Right ventricle myocardium superior (tissue), 1 donor: ENCODE measurements at regions not wholly inside any gene's neighbourhood (a gene's known extent, or its start where the extent isn't known, plus 50 kb on each side); places are given as distances from the start of the nearest gene placed in this dataset.

Experiments
- ATAC-seq: fragments of 200-7000 bp; cut with Tn5 transposase; one replicate; pipeline ENCODE4 v1.9.1; 2020; ENCODE audit warnings: mild to moderate bottlenecking; ENCODE audit not compliant: poor library complexity
- DNase-seq: peaks from one replicate; pipeline ENCODE4 v3.0.0-alpha.2; 2020
- intact Hi-C: fragments of 100-400 bp; cut with DNase I; formaldehyde crosslinking; loops from one replicate; pipeline ENCODE4 v1.11.2; 2022
- donor health status: DM: no; HTN: yes; CAD: no; lungs with severe emphysema.

- DNase-seq (no peak), ATAC-seq (no peak)
- intact Hi-C loops, result no loop called here
Measured at GRCh38 chr4:120446051-120446567, 379.5 kb upstream of the MAD2L1 start.

- intact Hi-C loops, result no loop called here
- DNase-seq (no peak), ATAC-seq (no peak)
Measured at GRCh38 chr4:120445186-120445585, 378.5 kb upstream of the MAD2L1 start.

GRCh38 chr4:120443116-120443515 lies 376.5 kb upstream of the MAD2L1 start:
- no peak for DNase-seq
- intact Hi-C loops, result no loop called here
- ATAC-seq, result no peak

GRCh38 chr4:120440730-120441129 lies 374.1 kb upstream of the MAD2L1 start:
- ATAC-seq (no peak), DNase-seq (no peak)
- intact Hi-C loops, result no loop called here

- intact Hi-C loops, result no loop called here
- no peak for ATAC-seq
- no peak for DNase-seq
Measured at GRCh38 chr4:120435179-120435578, 368.5 kb upstream of the MAD2L1 start.

GRCh38 chr4:120434756-120435155 lies 368.1 kb upstream of the MAD2L1 start:
- DNase-seq (no peak), ATAC-seq (no peak)
- intact Hi-C loops, result no loop called here

- no peak for DNase-seq
- ATAC-seq, result no peak
- intact Hi-C loops, result no loop called here
Measured at GRCh38 chr4:120432301-120432860, 365.7 kb upstream of the MAD2L1 start.

GRCh38 chr4:120431180-120431579 lies 364.5 kb upstream of the MAD2L1 start:
- intact Hi-C loops, result no loop called here
- ATAC-seq (no peak), DNase-seq (no peak)

- DNase-seq (no peak), ATAC-seq (no peak)
- intact Hi-C loops, result no loop called here
Measured at GRCh38 chr4:120418146-120418545, 351.5 kb upstream of the MAD2L1 start.

- no peak for ATAC-seq
- intact Hi-C loops, result no loop called here
- no peak for DNase-seq
Measured at GRCh38 chr4:120415896-120416295, 349.2 kb upstream of the MAD2L1 start.

- ATAC-seq, result no peak
- no peak for DNase-seq
- intact Hi-C loops, result no loop called here
Measured at GRCh38 chr4:120406960-120407359, 340.3 kb upstream of the MAD2L1 start.

GRCh38 chr4:120403296-120403695 lies 336.6 kb upstream of the MAD2L1 start:
- ATAC-seq, result no peak
- DNase-seq, result no peak
- intact Hi-C loops, result no loop called here

- intact Hi-C loops, result no loop called here
- ATAC-seq (no peak), DNase-seq (no peak)
Measured at GRCh38 chr4:120400441-120400840, 333.8 kb upstream of the MAD2L1 start.

GRCh38 chr4:120399826-120400225 lies 333.2 kb upstream of the MAD2L1 start:
- ATAC-seq (no peak), DNase-seq (no peak)
- intact Hi-C loops, result no loop called here

GRCh38 chr4:120395746-120396145 lies 329.1 kb upstream of the MAD2L1 start:
- intact Hi-C loops, result no loop called here
- no peak for ATAC-seq
- no peak for DNase-seq

GRCh38 chr4:120355881-120356280 lies 289.2 kb upstream of the MAD2L1 start:
- DNase-seq (no peak), ATAC-seq (no peak)
- intact Hi-C loops, result no loop called here

- ATAC-seq, result no peak
- intact Hi-C loops, result no loop called here
- DNase-seq, result no peak
Measured at GRCh38 chr4:120354381-120354780, 287.7 kb upstream of the MAD2L1 start.

- ATAC-seq, result no peak
- intact Hi-C loops, result no loop called here
- DNase-seq, result no peak
Measured at GRCh38 chr4:120353235-120353634, 286.6 kb upstream of the MAD2L1 start.

- ATAC-seq (no peak), DNase-seq (no peak)
- intact Hi-C loops, result no loop called here
Measured at GRCh38 chr4:120352739-120353138, 286.1 kb upstream of the MAD2L1 start.

- ATAC-seq (no peak), DNase-seq (no peak)
- intact Hi-C loops, result no loop called here
Measured at GRCh38 chr4:120348948-120349347, 282.3 kb upstream of the MAD2L1 start.

GRCh38 chr4:120348521-120348920 lies 281.9 kb upstream of the MAD2L1 start:
- ATAC-seq (no peak), DNase-seq (no peak)
- intact Hi-C loops, result no loop called here
